NCI-H1417 (cell line): ENCODE measurements at regions not wholly inside any gene's neighbourhood (a gene's known extent, or its start where the extent isn't known, plus 50 kb on each side); places are given as distances from the start of the nearest gene placed in this dataset.
"Not testable (repeated sequence)": the region's sequence is repeated elsewhere in the genome, so short reads cannot be mapped to it uniquely, and the experiment has no call there.

Experiments
- DNase-seq, 3 experiments: peaks; one replicate each; lab custom pipeline; 2025; lab: John Stamatoyannopoulos, UW

- no peak for DNase-seq
Measured at GRCh38 chr5:82754759-82755158, 322.4 kb downstream of the TMEM167A start.

GRCh38 chr5:82754036-82754746 is 323.0 kb downstream of the TMEM167A start:
- no peak for DNase-seq

- no peak for DNase-seq
Measured at GRCh38 chr5:82753374-82753773, 323.8 kb downstream of the TMEM167A start.

- peak in 1 of 3 experiments; percentile 12 for DNase-seq
Measured at GRCh38 chr5:82749461-82749820, 327.8 kb downstream of the TMEM167A start.

- DNase-seq, result no peak
Measured at GRCh38 chr5:82748688-82749460, 328.3 kb downstream of the TMEM167A start.

- no peak for DNase-seq
Measured at GRCh38 chr5:82747986-82748385, 329.2 kb downstream of the TMEM167A start.

- DNase-seq, result no peak
Measured at GRCh38 chr5:82745016-82745415, 332.2 kb downstream of the TMEM167A start.

GRCh38 chr5:82738681-82739269 is 338.4 kb downstream of the TMEM167A start:
- no peak for DNase-seq

- DNase-seq, result peak in 1 of 3 experiments; percentile 23
Measured at GRCh38 chr5:82735160-82735789, 341.9 kb downstream of the TMEM167A start.

- DNase-seq, result no peak
Measured at GRCh38 chr5:82734347-82734746, 342.8 kb downstream of the TMEM167A start.

- no peak for DNase-seq
Measured at GRCh38 chr5:82730913-82731312, 346.3 kb downstream of the TMEM167A start.

- DNase-seq, result no peak
Measured at GRCh38 chr5:82728926-82729702, 348.1 kb downstream of the TMEM167A start.

GRCh38 chr5:82723168-82723567 is 354.0 kb downstream of the TMEM167A start:
- no peak for DNase-seq

GRCh38 chr5:82721087-82721410 is 356.1 kb downstream of the TMEM167A start:
- DNase-seq, result no peak

- DNase-seq, result no peak
Measured at GRCh38 chr5:82720213-82721086, 356.7 kb downstream of the TMEM167A start.

- DNase-seq, result no peak
Measured at GRCh38 chr5:82719368-82719767, 357.8 kb downstream of the TMEM167A start.

- no peak for DNase-seq
Measured at GRCh38 chr5:82717738-82718137, 359.5 kb downstream of the TMEM167A start.

GRCh38 chr5:82714732-82715131 is 362.5 kb downstream of the TMEM167A start:
- DNase-seq, result not testable (repeated sequence)

- no peak for DNase-seq
Measured at GRCh38 chr5:82713811-82714210, 363.4 kb downstream of the TMEM167A start.

GRCh38 chr5:82707741-82708140 is 369.5 kb downstream of the TMEM167A start:
- DNase-seq, result no peak

- DNase-seq, result peak in 1 of 3 experiments; percentile 5
Measured at GRCh38 chr5:82704381-82704780, 372.8 kb downstream of the TMEM167A start.
